ENCODE measurements at regions not wholly inside any gene's neighbourhood (a gene's known extent, or its start where the extent isn't known, plus 50 kb on each side); places are given as distances from the start of the nearest gene placed in this dataset.

- H3K4me2 ChIP-seq (replicated peaks; ENCODE audit: low read depth, low read length, poor library complexity, severe bottlenecking), result peak overlapping the region; percentile 95
- Mint-ChIP-seq H3K27ac (peak overlapping the region; percentile 81), H3K4me1 (peaks cover 26% of the 10 kb centered on the region), H3K4me3 (peak overlapping the region; percentile 95), H3K9me3 (ENCODE audit: insufficient read depth) (no peaks in the 10 kb centered on the region), H3K27me3 (peaks cover 29% of the 10 kb centered on the region)
- ATAC-seq (ENCODE audit: low read depth) (no peak), DNase-seq (no peak)
- 81% methylated on average over 13 of the region's 17 CpGs for WGBS (ENCODE audit: insufficient coverage)
- POLR2A ChIA-PET, result no interaction called here
- no peak for TF ChIP-seq EZH2 (IDR thresholded peaks at IDR 0.05; ENCODE audit: borderline replicate concordance, insufficient read depth, low read depth, low read length, poor library complexity, severe bottlenecking)
- no peak for TF ChIP-seq CTCF (IDR thresholded peaks at IDR 0.05)
- no peaks in the 10 kb centered on the region for H3K79me2 ChIP-seq (ENCODE audit: control insufficient read depth, insufficient read depth, low read length)
- H3K9me3 ChIP-seq (ENCODE audit: control extremely low read depth in 1 of 3, control insufficient read depth in 2 of 3, insufficient read depth in 1 of 3, low read length in 2 of 3), result peaks cover 0 to 5% (median 0%) of the 10 kb centered on the region in 3 donors
- peaks cover 16 to 21% of the 10 kb centered on the region in 2 donors for H3K4me1 ChIP-seq (ENCODE audit: control insufficient read depth in 2 of 2, insufficient read depth in 2 of 2, low read length in 2 of 2)
- H3K27me3 ChIP-seq (replicated peaks in 1 of 4; ENCODE audit: control extremely low read depth in 1 of 4, control insufficient read depth in 3 of 4, insufficient read depth in 4 of 4, low read length in 3 of 4), result peaks cover 0 to 3% (median 0%) of the 10 kb centered on the region in 4 experiments
- H4K20me1 ChIP-seq (ENCODE audit: control insufficient read depth, insufficient read depth, low read length, poor library complexity, severe bottlenecking), result no peaks in the 10 kb centered on the region
- CTCF ChIA-PET, result interaction anchor here (0.6 to 0.7 kb wide), 2 partner anchors 53 to 124 kb away, joined by 4 read pairs; no protein-coding TSS in a partner anchor
- H3K9ac ChIP-seq (ENCODE audit: low read length), result peak overlapping the region; percentile 76
- no peaks in the 10 kb centered on the region for H3K36me3 ChIP-seq (replicated peaks in 1 of 2; ENCODE audit: control extremely low read depth in 1 of 2, control insufficient read depth in 1 of 2, extremely low read depth in 1 of 2, insufficient read depth in 2 of 2, low read length in 1 of 2)
- H3K27ac ChIP-seq (ENCODE audit: low read length in 2 of 2), result no peak overlapping the region
- peak overlapping the region; percentile 38 to 84 (median 58) for H3K4me3 ChIP-seq (ENCODE audit: control extremely low read depth in 1 of 5, extremely low read depth in 1 of 5, insufficient read depth in 1 of 5, low read depth in 2 of 5, low read length in 4 of 5)
- intact Hi-C loops (cut with micrococcal nuclease), result loop anchor here (5.0 to 10.0 kb wide), 2 partner anchors 61 to 109 kb away; partner anchors contain the start of gene SPRY1
- peak overlapping the region; percentile 89 for H2AFZ ChIP-seq (ENCODE audit: insufficient read depth, low read depth, low read length, poor library complexity, severe bottlenecking)
Observed at GRCh38 chr4:123506011-123506695, 109.6 kb downstream of the SPRY1 start.

GRCh38 chr4:123507376-123507775 lies 110.8 kb downstream of the SPRY1 start:
- no peak overlapping the region for H3K4me2 ChIP-seq (replicated peaks; ENCODE audit: low read depth, low read length, poor library complexity, severe bottlenecking)

More at GRCh38 chr4:123507376-123507775, 110.8 kb downstream of the SPRY1 start:
- no peaks in the 10 kb centered on the region for H3K79me2 ChIP-seq (ENCODE audit: control insufficient read depth, insufficient read depth, low read length)
- no peak overlapping the region for H3K27ac ChIP-seq (ENCODE audit: low read length in 2 of 2)
- no peaks in the 10 kb centered on the region for H4K20me1 ChIP-seq (ENCODE audit: control insufficient read depth, insufficient read depth, low read length, poor library complexity, severe bottlenecking)
- no peak for ATAC-seq (ENCODE audit: low read depth)
- peaks cover 16 to 21% of the 10 kb centered on the region in 2 donors for H3K4me1 ChIP-seq (ENCODE audit: control insufficient read depth in 2 of 2, insufficient read depth in 2 of 2, low read length in 2 of 2)
- H3K4me1 Mint-ChIP-seq, result peaks cover 26% of the 10 kb centered on the region
- no peak overlapping the region for H3K9ac ChIP-seq (ENCODE audit: low read length)
- CTCF ChIA-PET, result no interaction called here
- peaks cover 0 to 3% (median 0%) of the 10 kb centered on the region in 4 experiments for H3K27me3 ChIP-seq (replicated peaks in 1 of 4; ENCODE audit: control extremely low read depth in 1 of 4, control insufficient read depth in 3 of 4, insufficient read depth in 4 of 4, low read length in 3 of 4)
- H2AFZ ChIP-seq (ENCODE audit: insufficient read depth, low read depth, low read length, poor library complexity, severe bottlenecking), result no peak overlapping the region
- POLR2A ChIA-PET, result no interaction called here
- peaks cover 0 to 5% (median 1%) of the 10 kb centered on the region in 3 donors for H3K9me3 ChIP-seq (ENCODE audit: control extremely low read depth in 1 of 3, control insufficient read depth in 2 of 3, insufficient read depth in 1 of 3, low read length in 2 of 3)
- no peak for DNase-seq
- 60% methylated on average over 2 of the region's 2 CpGs for WGBS (ENCODE audit: insufficient coverage)
- TF ChIP-seq CTCF (IDR thresholded peaks at IDR 0.05), result no peak
- TF ChIP-seq EZH2 (IDR thresholded peaks at IDR 0.05; ENCODE audit: borderline replicate concordance, insufficient read depth, low read depth, low read length, poor library complexity, severe bottlenecking), result no peak
- no peaks in the 10 kb centered on the region for H3K36me3 ChIP-seq (replicated peaks in 1 of 2; ENCODE audit: control extremely low read depth in 1 of 2, control insufficient read depth in 1 of 2, extremely low read depth in 1 of 2, insufficient read depth in 2 of 2, low read length in 1 of 2)
- H3K4me3 Mint-ChIP-seq, result no peak overlapping the region
- H3K9me3 Mint-ChIP-seq (ENCODE audit: insufficient read depth), result no peaks in the 10 kb centered on the region
- no peak overlapping the region for H3K27ac Mint-ChIP-seq
- no peak overlapping the region for H3K4me3 ChIP-seq (ENCODE audit: control extremely low read depth in 1 of 5, extremely low read depth in 1 of 5, insufficient read depth in 1 of 5, low read depth in 2 of 5, low read length in 4 of 5)
- intact Hi-C loops (cut with micrococcal nuclease), result loop anchor here (5.0 to 10.0 kb wide), 2 partner anchors 63 to 110 kb away; partner anchors contain the start of gene SPRY1
- peaks cover 29% of the 10 kb centered on the region for H3K27me3 Mint-ChIP-seq

All from B cell (primary cell).